Endothelial cell of umbilical vein (primary cell): ENCODE measurements at regions not wholly inside any gene's neighbourhood (a gene's known extent, or its start where the extent isn't known, plus 50 kb on each side); places are given as distances from the start of the nearest gene placed in this dataset.

ENCODE experiments used
- BruUV-seq: library from RNA; stranded (reverse); fragments of 400-500 nt; replicated peaks from 2 replicates; lab custom pipeline; 2021; lab: Mats Ljungman, UMichigan
- CTCF ChIA-PET: fragments of 300-600, 350-600 bp; sonication (Branson Sonifier 250); formaldehyde crosslinking; loops from one replicate; lab custom pipeline; 2021; ENCODE audit warnings: antibody characterized with exemption, inconsistent platforms; lab: Charles Lee
- POLR2A ChIA-PET: fragments of 300-600, 350-600 bp; sonication (Branson Sonifier 250); formaldehyde crosslinking; loops from one replicate; lab custom pipeline; 2021; ENCODE audit warnings: antibody characterized with exemption, inconsistent platforms; lab: Charles Lee
- DNase-seq: peaks from one replicate; pipeline ENCODE4 v3.0.0-alpha.2; 2011; ENCODE audit warnings: low read depth, low spot score
- FAIRE-seq: peaks from 2 replicates; lab custom pipeline; 2011; peaks lifted over from hg19 to GRCh38; lab: Jason Lieb, UNC
- H2AFZ ChIP-seq: 2 replicates; pipeline ENCODE4 v1.6.0; 2012; ENCODE audit warnings: low read depth, low read length, control low read depth, inconsistent platforms
- H3K27ac ChIP-seq: 2 replicates; pipeline ENCODE4 v1.5.1; 2011; ENCODE audit warnings: low read depth, mild to moderate bottlenecking, control low read depth, low read length, moderate library complexity; ENCODE audit not compliant: insufficient read depth
- H3K27me3 ChIP-seq, 2 experiments: 2 replicates each; pipeline versions ENCODE4 v1.6.0 to v1.6.1; 2011; ENCODE audit warnings: low read length in 2 of 2, mixed read lengths in 1 of 2; ENCODE audit not compliant: control insufficient read depth in 2 of 2, insufficient read depth in 2 of 2
- H3K36me3 ChIP-seq, 2 experiments: 2 replicates in 1 of 2; 3 replicates in 1 of 2; pipeline ENCODE4 v1.5.1; 2011; ENCODE audit warnings: low read length in 2 of 2, mild to moderate bottlenecking in 1 of 2, moderate library complexity in 1 of 2; ENCODE audit not compliant: control insufficient read depth in 2 of 2, insufficient read depth in 2 of 2; ENCODE audit errors: extremely low read depth in 1 of 2
- H3K4me1 ChIP-seq: 3 replicates; pipeline ENCODE4 v1.5.1; 2011; ENCODE audit warnings: mild to moderate bottlenecking, low read length; ENCODE audit not compliant: control insufficient read depth, insufficient read depth; ENCODE audit errors: extremely low read depth
- H3K4me2 ChIP-seq: 2 replicates; pipeline ENCODE4 v1.6.1; 2011; ENCODE audit warnings: low read length, control low read depth, mixed read lengths; ENCODE audit not compliant: insufficient read depth
- H3K4me3 ChIP-seq, 3 experiments: fragments of 200-600 bp in 1 of 3; sonication (generic), shearing (Covaris generic) in 1 of 3; replicated peaks in 1 of 3; 2 replicates each; pipeline ENCODE4 v1.5.1; 2011 to 2016; ENCODE audit warnings: control low read depth in 3 of 3, low read length in 3 of 3, mild to moderate bottlenecking in 2 of 3, inconsistent platforms in 1 of 3, low read depth in 1 of 3, moderate library complexity in 1 of 3; ENCODE audit not compliant: insufficient read depth in 1 of 3
- H3K79me2 ChIP-seq: 2 replicates; pipeline ENCODE4 v1.6.0; 2012; ENCODE audit warnings: low read length, inconsistent platforms; ENCODE audit not compliant: control insufficient read depth, insufficient read depth
- H3K9ac ChIP-seq: replicated peaks from 2 replicates; pipeline ENCODE3; 2011; ENCODE audit warnings: low read length, control low read depth; ENCODE audit not compliant: insufficient read depth; ENCODE audit errors: extremely low read depth
- H3K9me1 ChIP-seq: replicated peaks from 3 replicates; pipeline ENCODE4 v1.6.0; 2011; ENCODE audit warnings: mild to moderate bottlenecking, low read length; ENCODE audit not compliant: control insufficient read depth, insufficient read depth; ENCODE audit errors: extremely low read depth
- H3K9me3 ChIP-seq: replicated peaks from 2 replicates; pipeline ENCODE4 v1.5.1; 2012; ENCODE audit warnings: low read length, inconsistent platforms; ENCODE audit not compliant: control insufficient read depth, insufficient read depth
- H4K20me1 ChIP-seq: replicated peaks from 2 replicates; pipeline ENCODE3; 2011; ENCODE audit warnings: mild to moderate bottlenecking, low read length; ENCODE audit not compliant: control insufficient read depth, insufficient read depth; ENCODE audit errors: extremely low read depth
- EZH2 ChIP-seq: IDR thresholded peaks from 2 replicates; pipeline ENCODE4 v1.6.1; 2012; ENCODE audit warnings: borderline replicate concordance, low read depth, mild to moderate bottlenecking, moderate library complexity, low read length, inconsistent platforms; ENCODE audit not compliant: severe bottlenecking
- FOS ChIP-seq: IDR thresholded peaks from 2 replicates; pipeline ENCODE4 v1.6.1; 2011; ENCODE audit warnings: mild to moderate bottlenecking, low read length, moderate library complexity, borderline replicate concordance; ENCODE audit not compliant: insufficient read depth
- GATA2 ChIP-seq: IDR thresholded peaks from 2 replicates; pipeline ENCODE4 v1.7.0; 2011; ENCODE audit warnings: low read depth, mild to moderate bottlenecking, moderate library complexity, mixed read lengths, low read length; ENCODE audit not compliant: insufficient read length, insufficient read depth
- JUN ChIP-seq: IDR thresholded peaks from 2 replicates; pipeline ENCODE4 v1.6.1; 2011; ENCODE audit warnings: borderline replicate concordance, low read depth; ENCODE audit not compliant: insufficient read length, insufficient read depth
- MYC ChIP-seq: IDR thresholded peaks from one replicate; pipeline ENCODE4 v1.6.1; 2011; ENCODE audit warnings: mild to moderate bottlenecking, low read depth, low read length
- POLR2A ChIP-seq: IDR thresholded peaks from 2 replicates; pipeline ENCODE4 v1.6.1; 2012; ENCODE audit warnings: low read depth, mild to moderate bottlenecking, control low read depth, low read length
- POLR2AphosphoS5 ChIP-seq: IDR thresholded peaks from 2 replicates; pipeline ENCODE4 v1.6.1; 2012; ENCODE audit warnings: low read depth, mild to moderate bottlenecking, control low read depth, low read length, moderate library complexity; ENCODE audit not compliant: insufficient read depth
- dilution Hi-C: fragments of 300-500 bp; cut with MboI; formaldehyde crosslinking; loops from one replicate; pipeline ENCODE4 v1.15.0; 2019; ENCODE audit warnings: low sequenced_read_pairs; ENCODE audit not compliant: extremely low pct_ligation_motif_present
- intact Hi-C: fragments of 100-400 bp; cut with micrococcal nuclease; formaldehyde crosslinking; loops from one replicate; pipeline ENCODE4 v1.10.0; 2022
- TF ChIP-seq, protein P1 (sequence below), 2 donors: IDR thresholded peaks; 1 replicate in 1 of 2; 2 replicates in 1 of 2; pipeline ENCODE4 v1.5.1; 2011; ENCODE audit warnings: low read length in 2 of 2, mild to moderate bottlenecking in 2 of 2, moderate library complexity in 2 of 2, control low read depth in 1 of 2, inconsistent platforms in 1 of 2, low read depth in 1 of 2; ENCODE audit not compliant: insufficient read depth in 1 of 2; ENCODE audit errors: extremely low read depth in 1 of 2
- TF ChIP-seq, protein P2 (sequence below): IDR thresholded peaks from 2 replicates; pipeline ENCODE4 v1.6.1; 2011; ENCODE audit not compliant: insufficient read depth, insufficient read length

DNA sequence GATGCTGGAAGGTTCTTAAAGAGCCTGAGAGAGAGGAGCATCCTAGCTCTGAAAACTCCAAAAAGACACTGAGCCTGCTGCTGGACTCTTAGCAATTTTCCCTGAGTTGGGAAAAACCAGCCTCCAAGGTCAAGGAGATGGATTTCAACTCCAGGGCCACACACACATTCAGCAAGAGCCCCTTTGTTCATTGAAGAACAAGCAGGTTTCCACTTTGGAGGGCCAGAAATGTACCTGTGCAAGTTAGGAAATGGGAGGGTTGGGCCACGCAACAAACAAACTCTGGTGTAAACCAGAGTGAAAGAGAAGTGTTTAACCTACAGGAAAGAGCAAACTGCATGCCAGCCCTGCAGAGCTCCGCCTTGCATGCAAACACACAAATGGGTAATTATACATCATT is 264.8 kb upstream of the RPL38 start:
- Histone ChIP-seq H3K9me3 (peaks cover 2% of the 10 kb centered on the region), H3K9me1 (no peaks in the 10 kb centered on the region), H3K9ac (no peak overlapping the region), H3K4me3 (no peak overlapping the region), H3K4me2 (no peak overlapping the region), H3K27me3 (no peaks in the 10 kb centered on the region), H3K4me1 (no peaks in the 10 kb centered on the region), H3K27ac (no peak overlapping the region), H2AFZ (no peak overlapping the region), H3K79me2 (no peaks in the 10 kb centered on the region), H3K36me3 (no peaks in the 10 kb centered on the region), H4K20me1 (no peaks in the 10 kb centered on the region)
- TF ChIP-seq POLR2A (no peak), GATA2 (no peak), FOS (no peak), JUN (no peak), EZH2 (no peak), MYC (no peak), POLR2AphosphoS5 (no peak)
- TF ChIP-seq, protein P1, sequence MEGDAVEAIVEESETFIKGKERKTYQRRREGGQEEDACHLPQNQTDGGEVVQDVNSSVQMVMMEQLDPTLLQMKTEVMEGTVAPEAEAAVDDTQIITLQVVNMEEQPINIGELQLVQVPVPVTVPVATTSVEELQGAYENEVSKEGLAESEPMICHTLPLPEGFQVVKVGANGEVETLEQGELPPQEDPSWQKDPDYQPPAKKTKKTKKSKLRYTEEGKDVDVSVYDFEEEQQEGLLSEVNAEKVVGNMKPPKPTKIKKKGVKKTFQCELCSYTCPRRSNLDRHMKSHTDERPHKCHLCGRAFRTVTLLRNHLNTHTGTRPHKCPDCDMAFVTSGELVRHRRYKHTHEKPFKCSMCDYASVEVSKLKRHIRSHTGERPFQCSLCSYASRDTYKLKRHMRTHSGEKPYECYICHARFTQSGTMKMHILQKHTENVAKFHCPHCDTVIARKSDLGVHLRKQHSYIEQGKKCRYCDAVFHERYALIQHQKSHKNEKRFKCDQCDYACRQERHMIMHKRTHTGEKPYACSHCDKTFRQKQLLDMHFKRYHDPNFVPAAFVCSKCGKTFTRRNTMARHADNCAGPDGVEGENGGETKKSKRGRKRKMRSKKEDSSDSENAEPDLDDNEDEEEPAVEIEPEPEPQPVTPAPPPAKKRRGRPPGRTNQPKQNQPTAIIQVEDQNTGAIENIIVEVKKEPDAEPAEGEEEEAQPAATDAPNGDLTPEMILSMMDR (IDR thresholded peaks at IDR 0.05; ENCODE audit: extremely low read depth in 1 of 2, insufficient read depth in 1 of 2, low read depth in 1 of 2, low read length in 2 of 2): no peak
- TF ChIP-seq, protein P2, sequence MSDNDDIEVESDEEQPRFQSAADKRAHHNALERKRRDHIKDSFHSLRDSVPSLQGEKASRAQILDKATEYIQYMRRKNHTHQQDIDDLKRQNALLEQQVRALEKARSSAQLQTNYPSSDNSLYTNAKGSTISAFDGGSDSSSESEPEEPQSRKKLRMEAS: no peak
- DNase-seq (no peak), FAIRE-seq (no peak)
- POLR2A ChIA-PET: no interaction called here
- CTCF ChIA-PET: no interaction called here
- dilution Hi-C loops (no loop called here), intact Hi-C loops (no loop called here)
- BruUV-seq: no TSS peak
